ENCODE measurements at regions not wholly inside any gene's neighbourhood (a gene's known extent, or its start where the extent isn't known, plus 50 kb on each side); places are given as distances from the start of the nearest gene placed in this dataset.
A peak's percentile ranks its signal among the peaks of the same experiment; 100 is the strongest.

GRCh38 chr2:212911011-212911410, 240.4 kb downstream of the IKZF2 start:
- WGBS (ENCODE audit: low lambda C conversion rate), result 92% methylated on average over 4 of the region's 4 CpGs
- ChIA-PET CTCF (interaction anchor here (1.1 kb wide), 2 partner anchors 11 to 30 kb away, joined by 3 read pairs; no protein-coding TSS in a partner anchor), POLR2A (no interaction called here)
- H3K79me2 ChIP-seq (ENCODE audit: insufficient read depth), result no peaks in the 10 kb centered on the region
- H3K4me1 ChIP-seq (ENCODE audit: control insufficient read depth in 1 of 2, insufficient read depth in 2 of 2, low read depth in 1 of 2, low read length in 1 of 2), result peaks cover 4 to 11% of the 10 kb centered on the region in 2 experiments; a peak in 3 of 4 replicates
- no peak overlapping the region for H3K4me2 ChIP-seq
- H2AFZ ChIP-seq (ENCODE audit: low read depth), result peak overlapping the region; percentile 27; the same call in 1 of the 2 replicates
- peak overlapping the region in 1 of 2 experiments; percentile 38; a peak in 1 of 4 replicates for H3K27ac ChIP-seq (ENCODE audit: low read depth in 2 of 2, low read length in 1 of 2)
- H3K4me3 ChIP-seq (ENCODE audit: low read depth in 2 of 2, low read length in 1 of 2), result no peak overlapping the region
- H3F3A ChIP-seq (replicated peaks; ENCODE audit: insufficient read depth), result no peaks in the 10 kb centered on the region
- no peak overlapping the region for H3K9ac ChIP-seq
- no peak for TF ChIP-seq USF1 (IDR thresholded peaks at IDR 0.05; ENCODE audit: borderline replicate concordance, low read depth)
- no peak for TF ChIP-seq MXI1 (IDR thresholded peaks at IDR 0.05; ENCODE audit: low read depth, low read length)
- TF ChIP-seq NRF1 (IDR thresholded peaks at IDR 0.05; ENCODE audit: low read depth, low read length), result no peak
- no peak for TF ChIP-seq ELF1 (IDR thresholded peaks at IDR 0.05)
- TF ChIP-seq RCOR1 (IDR thresholded peaks at IDR 0.05; ENCODE audit: low read length), result no peak
- no peak for TF ChIP-seq USF2 (IDR thresholded peaks at IDR 0.05; ENCODE audit: borderline replicate concordance, low read depth, low read length)
- no peak for TF ChIP-seq PBX3 (IDR thresholded peaks at IDR 0.05)
- TF ChIP-seq FOSL2 (IDR thresholded peaks at IDR 0.05; ENCODE audit: borderline replicate concordance, low read depth), result no peak
- no peak for TF ChIP-seq IRF3 (IDR thresholded peaks at IDR 0.05; ENCODE audit: low read depth, low read length)
- no peak for TF ChIP-seq JUND (IDR thresholded peaks at IDR 0.05)
- no peak for TF ChIP-seq RFX5 (IDR thresholded peaks at IDR 0.05; ENCODE audit: low read length)
- TF ChIP-seq MAX (IDR thresholded peaks at IDR 0.05; ENCODE audit: low read depth), result no peak
- no peak for TF ChIP-seq TEAD4 (IDR thresholded peaks at IDR 0.05; ENCODE audit: borderline replicate concordance, insufficient read depth)
- TF ChIP-seq CTCF (IDR thresholded peaks at IDR 0.05), result no peak
- no peak for TF ChIP-seq TAF1 (IDR thresholded peaks at IDR 0.05; ENCODE audit: borderline replicate concordance, low read depth, low read length)
- no peak for TF ChIP-seq FOXM1 (IDR thresholded peaks at IDR 0.05; ENCODE audit: low read depth)
- H3K9me3 ChIP-seq, result no peaks in the 10 kb centered on the region
- DNase-seq, result no peak
- H3K9me2 ChIP-seq, result no peaks in the 10 kb centered on the region
- no peaks in the 10 kb centered on the region for H4K20me1 ChIP-seq (ENCODE audit: insufficient read depth)
- no peaks in the 10 kb centered on the region for H3K27me3 ChIP-seq (ENCODE audit: insufficient read depth)
- no peaks in the 10 kb centered on the region for H3K36me3 ChIP-seq (replicated peaks in 1 of 2; ENCODE audit: control insufficient read depth in 1 of 2, insufficient read depth in 2 of 2, low read length in 1 of 2)
